ENCODE measurements at regions not wholly inside any gene's neighbourhood (a gene's known extent, or its start where the extent isn't known, plus 50 kb on each side); places are given as distances from the start of the nearest gene placed in this dataset.

DNA sequence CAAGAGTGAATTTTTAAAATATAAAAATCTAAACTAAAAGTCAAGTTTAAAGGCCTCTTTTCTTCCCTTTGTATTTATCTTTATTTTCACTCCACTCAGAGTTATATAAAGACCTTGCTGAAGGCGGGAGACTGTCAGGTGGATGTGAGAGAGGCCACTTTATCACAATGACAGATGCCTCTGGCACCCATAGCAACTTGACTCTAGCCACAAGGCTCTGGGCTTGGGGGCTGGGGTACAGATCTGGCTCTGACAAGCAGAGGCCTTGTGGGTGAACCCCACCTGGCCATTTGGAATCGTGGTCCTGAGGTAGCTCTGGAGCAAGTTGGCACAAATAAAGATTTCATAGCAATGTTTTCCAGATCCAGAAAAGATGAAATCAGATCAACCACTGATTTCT lies 417.2 kb downstream of the RFPL4B start:
- H3K36me3 Mint-ChIP-seq (ENCODE audit: low read depth): no peaks in the 10 kb centered on the region
- H3K27ac Mint-ChIP-seq: no peak overlapping the region
- no peaks in the 10 kb centered on the region for H3K27me3 Mint-ChIP-seq
- H3K9me3 Mint-ChIP-seq: peaks cover 19% of the 10 kb centered on the region
- no peaks in the 10 kb centered on the region for H3K4me1 Mint-ChIP-seq (ENCODE audit: low read depth)
- H3K4me3 Mint-ChIP-seq: no peak overlapping the region

GRCh38 chr6:112770308-112770707 lies 423.2 kb downstream of the RFPL4B start:
- H3K36me3 Mint-ChIP-seq (ENCODE audit: low read depth): no peaks in the 10 kb centered on the region
- H3K4me1 Mint-ChIP-seq (ENCODE audit: low read depth): no peaks in the 10 kb centered on the region
- no peak overlapping the region for H3K27ac Mint-ChIP-seq
- H3K4me3 Mint-ChIP-seq: no peak overlapping the region
- H3K9me3 Mint-ChIP-seq: peaks cover 17% of the 10 kb centered on the region
- H3K27me3 Mint-ChIP-seq: no peaks in the 10 kb centered on the region

GRCh38 chr6:112773187-112773586 lies 426.1 kb downstream of the RFPL4B start:
- H3K4me3 Mint-ChIP-seq: no peak overlapping the region
- H3K4me1 Mint-ChIP-seq (ENCODE audit: low read depth): no peaks in the 10 kb centered on the region
- no peaks in the 10 kb centered on the region for H3K27me3 Mint-ChIP-seq
- H3K36me3 Mint-ChIP-seq (ENCODE audit: low read depth): no peaks in the 10 kb centered on the region
- peaks cover 8% of the 10 kb centered on the region for H3K9me3 Mint-ChIP-seq
- no peak overlapping the region for H3K27ac Mint-ChIP-seq

DNA sequence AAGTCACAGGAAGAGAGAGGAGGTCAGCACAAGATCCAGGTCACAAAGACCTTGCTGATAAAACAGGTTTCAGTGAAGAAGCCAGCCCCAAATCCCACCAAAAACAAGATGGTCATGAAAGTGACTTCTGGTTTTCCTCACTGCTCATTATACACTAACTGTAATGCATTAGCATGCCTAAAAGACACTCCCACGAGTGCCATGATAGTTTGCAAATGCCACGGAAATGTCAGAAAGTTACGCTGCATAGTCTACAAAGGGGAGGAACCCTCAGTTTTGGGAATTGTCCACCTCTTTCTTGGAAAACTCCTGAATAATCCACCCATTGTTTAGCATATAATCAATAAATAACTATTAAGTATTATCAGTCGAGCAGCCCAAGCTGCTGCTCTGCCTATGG lies 427.2 kb downstream of the RFPL4B start:
- no peaks in the 10 kb centered on the region for H3K27me3 Mint-ChIP-seq
- no peak overlapping the region for H3K27ac Mint-ChIP-seq
- H3K9me3 Mint-ChIP-seq: peaks cover 3% of the 10 kb centered on the region
- H3K36me3 Mint-ChIP-seq (ENCODE audit: low read depth): no peaks in the 10 kb centered on the region
- H3K4me1 Mint-ChIP-seq (ENCODE audit: low read depth): no peaks in the 10 kb centered on the region
- H3K4me3 Mint-ChIP-seq: no peak overlapping the region

DNA sequence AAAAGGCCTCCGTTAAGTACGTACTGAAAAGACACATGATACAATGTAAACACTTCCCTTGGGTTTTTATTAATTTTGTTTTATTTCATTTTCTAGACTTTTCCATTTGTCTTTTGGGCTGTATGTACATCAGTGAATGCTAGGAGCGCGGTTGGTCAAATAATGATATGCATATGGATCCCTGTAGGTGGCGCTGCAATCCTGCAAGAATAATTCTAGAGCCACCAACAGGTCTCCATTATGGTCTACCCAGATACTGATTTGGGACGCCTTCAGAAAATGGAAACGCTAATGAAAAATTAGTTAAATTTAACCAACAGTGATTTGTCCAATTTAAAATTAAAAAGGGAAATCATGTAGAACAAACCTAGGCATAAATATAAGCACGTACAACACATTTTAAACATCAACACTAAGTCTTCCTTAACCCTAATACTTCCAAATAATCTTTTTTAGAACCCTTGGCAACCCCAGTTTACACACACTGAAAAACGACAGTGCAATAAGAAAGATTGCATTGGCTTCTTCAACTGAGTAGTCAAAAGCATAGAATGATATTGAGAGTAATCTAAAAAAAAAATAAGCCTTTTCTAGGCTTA lies 433.5 kb downstream of the RFPL4B start:
- H3K36me3 Mint-ChIP-seq (ENCODE audit: low read depth): no peaks in the 10 kb centered on the region
- no peaks in the 10 kb centered on the region for H3K4me1 Mint-ChIP-seq (ENCODE audit: low read depth)
- H3K4me3 Mint-ChIP-seq: no peak overlapping the region

DNA sequence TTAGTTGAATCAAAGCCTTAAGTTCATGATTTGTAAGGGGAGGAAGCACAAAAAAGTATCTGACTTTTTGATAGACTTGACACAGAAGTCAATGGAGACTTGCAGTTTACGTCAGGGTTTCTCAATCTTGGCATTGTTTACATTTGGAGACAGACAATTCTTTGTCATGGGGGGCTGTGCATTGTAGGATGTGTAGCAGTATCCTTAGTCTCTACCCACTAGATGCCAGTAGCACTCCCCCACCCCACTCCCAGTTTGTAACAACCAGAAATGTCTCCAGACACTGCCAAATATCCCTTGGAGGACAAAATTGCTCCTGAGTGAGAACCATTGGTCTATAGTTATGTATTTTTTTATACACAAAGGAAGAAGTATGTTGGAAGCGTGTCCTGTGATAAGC lies 434.1 kb downstream of the RFPL4B start:
- Mint-ChIP-seq H3K27ac (no peak overlapping the region), H3K4me3 (no peak overlapping the region), H3K36me3 (ENCODE audit: low read depth) (no peaks in the 10 kb centered on the region), H3K4me1 (ENCODE audit: low read depth) (no peaks in the 10 kb centered on the region), H3K27me3 (no peaks in the 10 kb centered on the region), H3K9me3 (no peaks in the 10 kb centered on the region)

More for the DNA sequence above, 433.5 kb downstream of the RFPL4B start:
- H3K27ac Mint-ChIP-seq: no peak overlapping the region
- H3K27me3 Mint-ChIP-seq: no peaks in the 10 kb centered on the region
- no peaks in the 10 kb centered on the region for H3K9me3 Mint-ChIP-seq

DNA sequence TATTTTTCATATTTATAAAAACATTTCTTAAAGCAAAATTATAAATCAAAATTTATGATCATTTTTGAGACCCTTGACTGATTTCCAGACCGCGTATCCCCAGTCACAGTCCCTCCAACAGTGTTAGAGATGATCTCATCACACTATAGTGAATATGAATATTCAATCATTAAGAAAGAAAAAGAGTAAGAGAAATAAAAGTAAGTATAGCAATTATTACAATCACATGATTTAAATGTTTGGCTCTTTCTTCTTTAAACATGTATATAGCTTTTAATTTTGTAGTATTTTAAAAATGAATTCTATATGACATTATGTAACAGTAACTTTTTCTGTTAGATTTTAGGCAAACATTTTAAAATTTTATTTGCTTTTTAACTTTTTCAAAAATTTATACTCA lies 438.3 kb downstream of the RFPL4B start:
- Mint-ChIP-seq H3K4me1 (ENCODE audit: low read depth) (no peaks in the 10 kb centered on the region), H3K9me3 (peaks cover 4% of the 10 kb centered on the region), H3K27ac (no peak overlapping the region), H3K36me3 (ENCODE audit: low read depth) (no peaks in the 10 kb centered on the region), H3K4me3 (no peak overlapping the region), H3K27me3 (no peaks in the 10 kb centered on the region)

GRCh38 chr6:112786801-112787200 lies 439.7 kb downstream of the RFPL4B start:
- no peak overlapping the region for H3K4me3 Mint-ChIP-seq
- H3K36me3 Mint-ChIP-seq (ENCODE audit: low read depth): no peaks in the 10 kb centered on the region
- no peaks in the 10 kb centered on the region for H3K27me3 Mint-ChIP-seq
- H3K9me3 Mint-ChIP-seq: peaks cover 4% of the 10 kb centered on the region
- H3K4me1 Mint-ChIP-seq (ENCODE audit: low read depth): no peaks in the 10 kb centered on the region
- no peak overlapping the region for H3K27ac Mint-ChIP-seq

- Mint-ChIP-seq H3K4me3 (no peak overlapping the region), H3K27ac (no peak overlapping the region), H3K36me3 (ENCODE audit: low read depth) (no peaks in the 10 kb centered on the region), H3K27me3 (no peaks in the 10 kb centered on the region), H3K9me3 (peaks cover 4% of the 10 kb centered on the region), H3K4me1 (ENCODE audit: low read depth) (no peaks in the 10 kb centered on the region)
Measured at GRCh38 chr6:112787371-112787770, 440.2 kb downstream of the RFPL4B start.

- no peaks in the 10 kb centered on the region for H3K36me3 Mint-ChIP-seq (ENCODE audit: low read depth)
- no peaks in the 10 kb centered on the region for H3K27me3 Mint-ChIP-seq
- no peaks in the 10 kb centered on the region for H3K4me1 Mint-ChIP-seq (ENCODE audit: low read depth)
- no peak overlapping the region for H3K4me3 Mint-ChIP-seq
- H3K9me3 Mint-ChIP-seq: peaks cover 19% of the 10 kb centered on the region
- no peak overlapping the region for H3K27ac Mint-ChIP-seq
Measured at GRCh38 chr6:112795316-112795715, 448.2 kb downstream of the RFPL4B start.

DNA sequence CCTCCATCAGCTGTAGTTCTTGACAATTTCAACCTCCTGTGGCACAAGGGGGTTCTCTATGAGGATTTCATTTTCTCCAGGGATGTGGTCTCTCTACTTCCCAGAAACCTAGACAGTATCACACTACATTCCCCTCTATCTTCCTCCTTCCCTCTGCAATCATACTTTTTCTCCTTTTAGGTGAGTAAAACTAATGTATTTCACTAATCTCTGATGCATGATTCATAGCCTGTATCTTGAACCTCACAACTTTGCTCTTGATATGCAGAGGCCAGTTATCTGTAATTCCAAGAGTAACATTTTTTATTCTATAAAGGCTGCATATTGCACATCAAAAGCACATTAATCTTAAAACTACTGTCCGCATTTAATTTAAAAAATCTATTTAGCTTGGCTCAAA lies 449.6 kb downstream of the RFPL4B start:
- Mint-ChIP-seq H3K27ac (no peak overlapping the region), H3K27me3 (no peaks in the 10 kb centered on the region), H3K36me3 (ENCODE audit: low read depth) (no peaks in the 10 kb centered on the region), H3K4me3 (no peak overlapping the region), H3K9me3 (peaks cover 19% of the 10 kb centered on the region), H3K4me1 (ENCODE audit: low read depth) (no peaks in the 10 kb centered on the region)

GRCh38 chr6:112799889-112800288 lies 452.8 kb downstream of the RFPL4B start:
- Mint-ChIP-seq H3K36me3 (ENCODE audit: low read depth) (no peaks in the 10 kb centered on the region), H3K4me3 (no peak overlapping the region), H3K27me3 (no peaks in the 10 kb centered on the region), H3K27ac (no peak overlapping the region), H3K4me1 (ENCODE audit: low read depth) (no peaks in the 10 kb centered on the region), H3K9me3 (peaks cover 8% of the 10 kb centered on the region)

GRCh38 chr6:112800439-112800838 lies 453.3 kb downstream of the RFPL4B start:
- no peak overlapping the region for H3K27ac Mint-ChIP-seq
- peaks cover 8% of the 10 kb centered on the region for H3K9me3 Mint-ChIP-seq
- H3K36me3 Mint-ChIP-seq (ENCODE audit: low read depth): no peaks in the 10 kb centered on the region
- H3K27me3 Mint-ChIP-seq: no peaks in the 10 kb centered on the region
- H3K4me3 Mint-ChIP-seq: no peak overlapping the region
- no peaks in the 10 kb centered on the region for H3K4me1 Mint-ChIP-seq (ENCODE audit: low read depth)

DNA sequence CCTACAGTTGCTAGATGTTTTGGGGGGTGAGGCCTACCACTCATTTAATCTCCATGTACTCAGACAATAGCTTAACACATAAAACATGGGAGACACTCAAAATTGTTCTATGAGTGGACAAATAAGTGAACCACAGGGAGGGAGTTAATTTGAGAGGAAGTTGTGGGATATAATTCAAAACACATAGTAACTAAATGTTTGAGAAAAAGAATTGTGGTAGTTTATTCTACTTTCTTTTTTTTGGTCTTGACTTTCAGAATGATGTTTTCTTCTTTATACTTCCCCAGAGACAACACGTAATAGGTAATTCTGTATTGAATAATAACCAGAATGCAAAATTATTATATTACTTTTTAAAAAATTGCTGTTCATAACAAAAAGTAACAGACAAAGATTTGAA lies 453.8 kb downstream of the RFPL4B start:
- H3K4me1 Mint-ChIP-seq (ENCODE audit: low read depth): no peaks in the 10 kb centered on the region
- H3K9me3 Mint-ChIP-seq: peaks cover 8% of the 10 kb centered on the region
- no peaks in the 10 kb centered on the region for H3K27me3 Mint-ChIP-seq
- no peak overlapping the region for H3K4me3 Mint-ChIP-seq
- H3K36me3 Mint-ChIP-seq (ENCODE audit: low read depth): no peaks in the 10 kb centered on the region
- no peak overlapping the region for H3K27ac Mint-ChIP-seq

GRCh38 chr6:112801468-112802080 lies 454.4 kb downstream of the RFPL4B start:
- no peaks in the 10 kb centered on the region for H3K36me3 Mint-ChIP-seq (ENCODE audit: low read depth)
- peaks cover 8% of the 10 kb centered on the region for H3K9me3 Mint-ChIP-seq
- no peaks in the 10 kb centered on the region for H3K27me3 Mint-ChIP-seq
- no peaks in the 10 kb centered on the region for H3K4me1 Mint-ChIP-seq (ENCODE audit: low read depth)
- no peak overlapping the region for H3K4me3 Mint-ChIP-seq
- no peak overlapping the region for H3K27ac Mint-ChIP-seq

DNA sequence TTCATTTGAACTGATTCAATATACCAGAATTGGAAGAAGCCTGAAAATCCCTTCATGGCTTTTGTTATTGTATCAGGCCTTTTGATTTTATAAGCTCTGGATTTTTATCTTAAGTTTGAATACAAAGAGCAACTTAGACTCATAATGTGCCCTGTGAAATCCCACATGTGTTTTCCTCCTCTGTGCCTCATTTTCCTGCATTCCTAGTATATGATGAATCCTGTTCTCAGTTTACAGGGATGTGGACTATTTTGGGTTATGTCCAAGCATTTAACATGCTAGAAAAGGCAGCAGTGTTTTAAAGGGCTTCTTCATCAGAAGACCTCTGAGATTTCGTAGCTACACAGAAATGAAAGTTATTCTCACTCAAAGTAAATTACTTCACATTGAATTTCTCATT lies 455.0 kb downstream of the RFPL4B start:
- Mint-ChIP-seq H3K36me3 (ENCODE audit: low read depth) (no peaks in the 10 kb centered on the region), H3K27ac (no peak overlapping the region), H3K9me3 (peaks cover 8% of the 10 kb centered on the region), H3K4me3 (no peak overlapping the region), H3K27me3 (no peaks in the 10 kb centered on the region), H3K4me1 (ENCODE audit: low read depth) (no peaks in the 10 kb centered on the region)
